H1 (cell line): ENCODE measurements at regions not wholly inside any gene's neighbourhood (a gene's known extent, or its start where the extent isn't known, plus 50 kb on each side); places are given as distances from the start of the nearest gene placed in this dataset.

Experiments used
- CTCF ChIP-seq, 3 experiments: IDR thresholded peaks; 1 replicate in 2 of 3; 2 replicates in 1 of 3; pipeline versions ENCODE4 v1.5.1 to v1.6.1; 2011; ENCODE audit warnings: low read length in 3 of 3, mild to moderate bottlenecking in 3 of 3, inconsistent platforms in 2 of 3, low read depth in 1 of 3, moderate library complexity in 1 of 3; ENCODE audit not compliant: insufficient read depth in 1 of 3; ENCODE audit errors: control extremely low read depth in 1 of 3
- GTF2F1 ChIP-seq: IDR thresholded peaks from 2 replicates; pipeline ENCODE4 v1.6.1; 2012; ENCODE audit warnings: low read depth, low read length, improper control_type of control experiment, borderline replicate concordance
- HDAC2 ChIP-seq, 2 experiments: fragments of 300-600 bp in 1 of 2; sonication (generic) in 1 of 2; IDR thresholded peaks; 2 replicates each; pipeline ENCODE4 v1.6.1; 2011 to 2012; ENCODE audit warnings: low read depth in 2 of 2, low read length in 2 of 2, mild to moderate bottlenecking in 2 of 2, moderate library complexity in 2 of 2, borderline replicate concordance in 1 of 2, inconsistent platforms in 1 of 2
- NRF1 ChIP-seq: IDR thresholded peaks from 2 replicates; pipeline ENCODE4 v1.6.1; 2011; ENCODE audit warnings: mild to moderate bottlenecking, low read depth, low read length, improper control_type of control experiment
- POLR2A ChIP-seq, 2 experiments: IDR thresholded peaks; 1 replicate in 1 of 2; 2 replicates in 1 of 2; pipeline ENCODE4 v1.6.1; 2011; ENCODE audit warnings: low read depth in 2 of 2, low read length in 2 of 2, mild to moderate bottlenecking in 2 of 2; ENCODE audit errors: control extremely low read depth in 1 of 2
- RBBP5 ChIP-seq: IDR thresholded peaks from 2 replicates; pipeline ENCODE4 v1.7.1; 2012; ENCODE audit warnings: low read depth, mild to moderate bottlenecking, inconsistent platforms, low read length, moderate library complexity, borderline replicate concordance
- SP4 ChIP-seq: IDR thresholded peaks from 2 replicates; pipeline ENCODE4 v1.6.1; 2012; ENCODE audit warnings: low read length, inconsistent platforms
- TCF12 ChIP-seq: IDR thresholded peaks from 2 replicates; pipeline ENCODE4 v1.6.1; 2011; ENCODE audit warnings: low read depth, mild to moderate bottlenecking, low read length
- USF2 ChIP-seq: IDR thresholded peaks from 2 replicates; pipeline ENCODE4 v1.6.1; 2011; ENCODE audit warnings: low read length, improper control_type of control experiment
- TF ChIP-seq, protein P1 (sequence below): IDR thresholded peaks from 2 replicates; pipeline ENCODE4 v1.6.1; 2012; ENCODE audit warnings: inconsistent platforms

- TF ChIP-seq, protein P1, sequence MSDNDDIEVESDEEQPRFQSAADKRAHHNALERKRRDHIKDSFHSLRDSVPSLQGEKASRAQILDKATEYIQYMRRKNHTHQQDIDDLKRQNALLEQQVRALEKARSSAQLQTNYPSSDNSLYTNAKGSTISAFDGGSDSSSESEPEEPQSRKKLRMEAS, result no peak
- no peak for TF ChIP-seq CTCF (IDR thresholded peaks at IDR 0.05; ENCODE audit: control extremely low read depth in 1 of 3, insufficient read depth in 1 of 3, low read depth in 1 of 3, low read length in 3 of 3)
- no peak for TF ChIP-seq RBBP5
- no peak for TF ChIP-seq USF2
- TF ChIP-seq NRF1, result no peak
- no peak for TF ChIP-seq SP4
- TF ChIP-seq GTF2F1, result no peak
- no peak for TF ChIP-seq POLR2A (IDR thresholded peaks at IDR 0.05; ENCODE audit: control extremely low read depth in 1 of 2, low read depth in 2 of 2, low read length in 2 of 2)
- TF ChIP-seq TCF12, result no peak
- no peak for TF ChIP-seq HDAC2 (IDR thresholded peaks at IDR 0.05; ENCODE audit: borderline replicate concordance in 1 of 2, low read depth in 2 of 2, low read length in 2 of 2)
Observed at GRCh38 chr16:79713609-79714309, 113.2 kb upstream of the MAF start.
